HCT116 (cell line): ENCODE measurements at regions not wholly inside any gene's neighbourhood (a gene's known extent, or its start where the extent isn't known, plus 50 kb on each side); places are given as distances from the start of the nearest gene placed in this dataset.

Experiments
- ATAC-seq: fragments of 200-7000 bp; cut with Tn5 transposase; 2 replicates; pipeline ENCODE4 v1.9.1; 2020; ENCODE audit warnings: mild to moderate bottlenecking, moderate library complexity
- BruUV-seq: library from RNA; stranded (reverse); fragments of 400-500 nt; replicated peaks from 2 replicates; lab custom pipeline; 2021; lab: Mats Ljungman, UMichigan
- CTCF ChIA-PET: fragments of 300-600 bp; sonication (Branson Sonifier 250); formaldehyde crosslinking; loops from one replicate; lab custom pipeline; 2021; ENCODE audit warnings: antibody characterized with exemption; lab: Charles Lee
- POLR2A ChIA-PET: fragments of 300-600, 350-600 bp; sonication (Branson Sonifier 250); formaldehyde crosslinking; loops from one replicate; lab custom pipeline; 2021; ENCODE audit warnings: antibody characterized with exemption; lab: Charles Lee
- RAD21 ChIA-PET, 2 experiments: fragments of 300-600 bp; sonication (Branson Sonifier 250); formaldehyde crosslinking; loops; one replicate each; lab custom pipeline; 2023; ENCODE audit warnings: low total read pairs in 2 of 2; ENCODE audit not compliant: uncharacterized antibody in 2 of 2, unreplicated experiment in 2 of 2, low non-redundant PET in 1 of 2; lab: Charles Lee
- DNase-seq: peaks from one replicate; pipeline ENCODE4 v3.0.0-alpha.2; 2010; ENCODE audit warnings: low read depth, low spot score
- H2AFZ ChIP-seq: fragments of 200-600 bp; shearing (Covaris generic), sonication (generic); 2 replicates; pipeline ENCODE4 v1.6.1; 2017; ENCODE audit warnings: low read depth, mixed run types, mixed read lengths, antibody characterized with exemption, low read length; ENCODE audit not compliant: poor library complexity, severe bottlenecking
- H3K27ac ChIP-seq: 2 replicates; pipeline ENCODE4 v1.5.1; 2012; ENCODE audit warnings: low read depth, low read length
- H3K27me3 ChIP-seq: fragments of 200-600 bp; sonication (generic); 2 replicates; pipeline ENCODE4 v1.6.1; 2016; ENCODE audit warnings: mixed run types, low read length, mixed read lengths; ENCODE audit not compliant: insufficient read depth
- H3K36me3 ChIP-seq, 2 experiments: fragments of 200-500 bp in 1 of 2; fragments of 200-600 bp in 1 of 2; sonication (Bioruptor generic) in 1 of 2; sonication (generic) in 1 of 2; 2 replicates each; pipeline versions ENCODE4 v1.5.1 to v1.6.1; 2014 to 2016; ENCODE audit warnings: low read length in 2 of 2, inconsistent platforms in 1 of 2, mixed read lengths in 1 of 2, mixed run types in 1 of 2; ENCODE audit not compliant: insufficient read depth in 2 of 2, control insufficient read depth in 1 of 2
- H3K4me1 ChIP-seq, 2 experiments: fragments of 200-600 bp in 1 of 2; sonication (generic) in 1 of 2; 2 replicates each; pipeline versions ENCODE4 v1.5.1 to v1.6.1; 2012 to 2017; ENCODE audit warnings: low read length in 2 of 2, inconsistent platforms in 1 of 2, mild to moderate bottlenecking in 1 of 2, mixed read lengths in 1 of 2, mixed run types in 1 of 2, moderate library complexity in 1 of 2; ENCODE audit not compliant: insufficient read depth in 2 of 2, control insufficient read depth in 1 of 2
- H3K4me2 ChIP-seq: fragments of 200-600 bp; sonication (generic); 2 replicates; pipeline ENCODE4 v1.6.1; 2017; ENCODE audit warnings: mixed run types, low read length, mixed read lengths
- H3K4me3 ChIP-seq, 2 experiments: fragments of 200-600 bp in 1 of 2; sonication (generic) in 1 of 2; replicated peaks in 1 of 2; 2 replicates each; pipeline ENCODE4 v1.5.1; 2011 to 2016; ENCODE audit warnings: low read length in 2 of 2, control low read depth in 1 of 2, low read depth in 1 of 2, mild to moderate bottlenecking in 1 of 2, mixed read lengths in 1 of 2, mixed run types in 1 of 2
- H3K79me2 ChIP-seq: fragments of 200-600 bp; sonication (generic); 2 replicates; pipeline ENCODE4 v1.6.1; 2017; ENCODE audit warnings: mild to moderate bottlenecking, mixed run types, low read length, moderate library complexity, mixed read lengths; ENCODE audit not compliant: insufficient read depth
- H3K9ac ChIP-seq: fragments of 200-600 bp; sonication (generic); 2 replicates; pipeline ENCODE4 v1.6.1; 2016; ENCODE audit warnings: low read length, mixed read lengths
- H3K9me2 ChIP-seq: fragments of 200-600 bp; sonication (generic), shearing (Covaris generic); 2 replicates; pipeline ENCODE4 v1.6.1; 2017; ENCODE audit warnings: mixed run types, mild to moderate bottlenecking, moderate library complexity; ENCODE audit not compliant: insufficient read depth
- H3K9me3 ChIP-seq, 2 experiments: fragments of 200-500 bp in 1 of 2; fragments of 200-600 bp in 1 of 2; sonication (Bioruptor generic) in 1 of 2; sonication (generic) in 1 of 2; 2 replicates each; pipeline ENCODE4 v1.6.1; 2014 to 2017; ENCODE audit warnings: low read length in 2 of 2, mixed read lengths in 2 of 2, inconsistent platforms in 1 of 2, low read depth in 1 of 2, mild to moderate bottlenecking in 1 of 2, mixed run types in 1 of 2, moderate library complexity in 1 of 2; ENCODE audit not compliant: control insufficient read depth in 1 of 2, insufficient read depth in 1 of 2
- H4K20me1 ChIP-seq: fragments of 200-600 bp; sonication (generic), shearing (Covaris generic); 2 replicates; pipeline ENCODE4 v1.6.1; 2017; ENCODE audit warnings: mixed run types, mild to moderate bottlenecking, moderate library complexity; ENCODE audit not compliant: insufficient read depth
- ATF3 ChIP-seq: IDR thresholded peaks from 2 replicates; pipeline ENCODE4 v1.6.1; 2012
- EGR1 ChIP-seq: IDR thresholded peaks from 2 replicates; pipeline ENCODE4 v1.6.1; 2012; ENCODE audit warnings: low read depth
- FOSL1 ChIP-seq: IDR thresholded peaks from 2 replicates; pipeline ENCODE4 v1.6.1; 2012; ENCODE audit warnings: low read depth
- JUND ChIP-seq: IDR thresholded peaks from 2 replicates; pipeline ENCODE4 v1.6.1; 2012
- REST ChIP-seq: IDR thresholded peaks from 2 replicates; pipeline ENCODE4 v1.6.1; 2012; ENCODE audit warnings: low read depth
- intact Hi-C: fragments of 100-400 bp; cut with micrococcal nuclease; formaldehyde crosslinking; loops from 2 replicates; pipeline ENCODE4 v1.10.0; 2022

DNA sequence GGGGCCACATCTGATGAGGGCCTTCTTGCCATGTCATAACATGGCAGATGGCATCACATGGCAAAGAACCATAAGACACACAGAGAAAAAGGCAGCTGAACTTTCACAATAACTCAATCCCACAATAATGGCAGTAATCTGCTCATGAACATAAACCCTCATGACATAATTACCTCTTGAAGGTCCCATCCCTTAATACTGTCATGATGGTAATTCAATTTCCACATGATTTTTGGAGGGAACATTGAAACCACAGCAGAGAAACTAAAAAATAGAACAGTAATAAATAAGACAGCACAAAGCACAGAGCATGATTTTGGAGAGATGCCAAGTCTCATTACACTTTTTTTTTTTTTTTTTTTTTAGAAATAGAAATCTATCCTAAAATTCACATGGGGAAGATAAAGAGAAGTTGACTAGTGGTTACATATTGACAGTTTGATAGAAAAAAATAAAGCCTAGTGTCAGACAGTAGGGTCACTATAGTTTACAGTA, 61.8 kb upstream of the ATF7IP start:
- no peaks in the 10 kb centered on the region for H3K79me2 ChIP-seq
- intact Hi-C loops, result no loop called here
- no TSS peak for BruUV-seq
- CTCF ChIA-PET, result no interaction called here
- H3K4me2 ChIP-seq, result no peak overlapping the region
- ATAC-seq (no peak), DNase-seq (no peak)
- no peaks in the 10 kb centered on the region for H4K20me1 ChIP-seq
- no peaks in the 10 kb centered on the region for H3K36me3 ChIP-seq
- H3K9me2 ChIP-seq, result no peaks in the 10 kb centered on the region
- H3K9ac ChIP-seq, result no peak overlapping the region
- no peak overlapping the region for H3K27ac ChIP-seq
- no peak overlapping the region for H3K4me3 ChIP-seq
- H3K9me3 ChIP-seq, result no peaks in the 10 kb centered on the region; a peak in 1 of 4 replicates
- H3K27me3 ChIP-seq, result no peaks in the 10 kb centered on the region
- no peak overlapping the region for H2AFZ ChIP-seq
- H3K4me1 ChIP-seq, result peaks cover 0 to 5% of the 10 kb centered on the region in 2 experiments; a peak in 1 of 4 replicates
- POLR2A ChIA-PET, result no interaction called here
- RAD21 ChIA-PET, result no interaction called here
- TF ChIP-seq JUND, result no peak

DNA sequence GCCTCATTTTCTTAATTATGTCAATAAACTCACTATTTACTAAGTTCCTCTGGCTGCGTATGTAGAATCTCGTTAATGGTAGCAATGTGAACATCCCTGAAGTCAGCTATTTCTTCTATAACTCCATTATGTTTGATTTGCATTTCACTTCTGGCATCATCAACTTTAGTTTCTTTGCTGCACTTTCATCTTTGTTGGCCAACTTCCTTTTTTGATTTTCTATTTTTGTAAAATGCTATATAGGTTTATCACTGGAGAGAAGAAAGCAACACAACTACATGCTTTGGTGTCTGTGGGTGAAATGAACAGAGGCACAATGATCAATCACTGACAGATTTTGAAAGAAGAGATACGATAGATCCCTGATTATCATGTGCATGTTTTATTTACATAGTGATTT, 58.5 kb upstream of the ATF7IP start:
- Histone ChIP-seq H3K9ac (no peak overlapping the region), H3K27ac (no peak overlapping the region), H3K4me3 (no peak overlapping the region), H2AFZ (no peak overlapping the region), H3K36me3 (no peaks in the 10 kb centered on the region), H3K4me1 (peaks cover 0 to 5% of the 10 kb centered on the region in 2 experiments; a peak in 1 of 4 replicates), H4K20me1 (no peaks in the 10 kb centered on the region), H3K9me3 (no peaks in the 10 kb centered on the region), H3K27me3 (no peaks in the 10 kb centered on the region), H3K9me2 (no peaks in the 10 kb centered on the region), H3K79me2 (no peaks in the 10 kb centered on the region), H3K4me2 (no peak overlapping the region)
- CTCF ChIA-PET, result interaction anchor here (0.7 kb wide), 1 partner anchor 69 kb away, joined by 3 read pairs; no protein-coding TSS in a partner anchor
- RAD21 ChIA-PET, result no interaction called here
- POLR2A ChIA-PET, result no interaction called here
- intact Hi-C loops, result no loop called here
- BruUV-seq, result no TSS peak
- DNase-seq, result no peak
- ATAC-seq, result no peak
- TF ChIP-seq EGR1 (no peak), REST (no peak), ATF3 (no peak), FOSL1 (no peak)
